IMR-90 (cell line): ENCODE measurements at regions not wholly inside any gene's neighbourhood (a gene's known extent, or its start where the extent isn't known, plus 50 kb on each side); places are given as distances from the start of the nearest gene placed in this dataset.
A peak's percentile ranks its signal among the peaks of the same experiment; 100 is the strongest.

Experiments used
- ATAC-seq: fragments of 200-7000 bp; cut with Tn5 transposase; 2 replicates; pipeline ENCODE4 v1.9.1; 2020; ENCODE audit warnings: low read depth, mild to moderate bottlenecking, moderate library complexity
- BruUV-seq: library from RNA; stranded (reverse); fragments of 400-500 nt; replicated peaks from 2 replicates; lab custom pipeline; 2021; lab: Mats Ljungman, UMichigan
- CTCF ChIA-PET: fragments of 300-600 bp; formaldehyde crosslinking; extraction: SDS; loops from one replicate; lab custom pipeline; 2021; ENCODE audit warnings: antibody characterized with exemption; lab: Yijun Ruan, JAX
- POLR2A ChIA-PET: fragments of 300-600 bp; sonication (Branson Sonifier 250); formaldehyde crosslinking; loops from one replicate; lab custom pipeline; 2022; ENCODE audit warnings: antibody characterized with exemption; ENCODE audit not compliant: unreplicated experiment; lab: Charles Lee
- DNase-seq: peaks from one replicate; pipeline ENCODE4 v3.0.0; 2013
- H2AFZ ChIP-seq: replicated peaks from 2 replicates; pipeline ENCODE3; 2013; ENCODE audit warnings: low read length, mild to moderate bottlenecking; ENCODE audit not compliant: poor library complexity
- H2AK5ac ChIP-seq: 2 replicates; pipeline ENCODE4 v1.6.1; 2013; ENCODE audit warnings: low read depth, low read length, inconsistent platforms
- H2AK9ac ChIP-seq: replicated peaks from 2 replicates; pipeline ENCODE3; 2013; ENCODE audit warnings: mild to moderate bottlenecking, low read depth, low read length, moderate library complexity; ENCODE audit not compliant: poor library complexity
- H2BK120ac ChIP-seq: 2 replicates; pipeline ENCODE4 v1.6.1; 2013; ENCODE audit warnings: low read depth, low read length, inconsistent platforms
- H2BK15ac ChIP-seq: 3 replicates; pipeline ENCODE4 v1.6.1; 2013; ENCODE audit warnings: low read depth, low read length, inconsistent platforms
- H2BK20ac ChIP-seq: 2 replicates; pipeline ENCODE4 v1.6.1; 2013; ENCODE audit warnings: low read depth, mild to moderate bottlenecking, inconsistent platforms, low read length, moderate library complexity
- H2BK5ac ChIP-seq: 2 replicates; pipeline ENCODE4 v1.6.1; 2013; ENCODE audit warnings: mild to moderate bottlenecking, low read depth, low read length, inconsistent platforms; ENCODE audit not compliant: poor library complexity, severe bottlenecking
- H3K14ac ChIP-seq: replicated peaks from 2 replicates; pipeline ENCODE4 v1.6.1; 2013; ENCODE audit warnings: low read depth, low read length, inconsistent platforms
- H3K18ac ChIP-seq: 2 replicates; pipeline ENCODE4 v1.6.1; 2013; ENCODE audit warnings: low read depth, low read length, control low read depth
- H3K23ac ChIP-seq: 2 replicates; pipeline ENCODE4 v1.6.1; 2013; ENCODE audit warnings: low read depth, low read length, inconsistent platforms
- H3K27ac ChIP-seq: 2 replicates; pipeline ENCODE4 v1.5.1; 2013; ENCODE audit warnings: mild to moderate bottlenecking, control low read depth, low read length; ENCODE audit not compliant: insufficient read depth
- H3K27me3 ChIP-seq: 2 replicates; pipeline ENCODE4 v1.6.1; 2013; ENCODE audit warnings: low read length; ENCODE audit not compliant: control insufficient read depth, insufficient read depth
- H3K36me3 ChIP-seq: 2 replicates; pipeline ENCODE4 v1.6.1; 2013; ENCODE audit warnings: low read length, mixed read lengths; ENCODE audit not compliant: control insufficient read depth, insufficient read depth
- H3K4ac ChIP-seq: 2 replicates; pipeline ENCODE4 v1.6.1; 2013; ENCODE audit warnings: low read depth, low read length, inconsistent platforms
- H3K4me1 ChIP-seq: 2 replicates; pipeline ENCODE4 v1.6.1; 2013; ENCODE audit warnings: low read length, mixed read lengths; ENCODE audit not compliant: control insufficient read depth, insufficient read depth
- H3K4me2 ChIP-seq: 2 replicates; pipeline ENCODE4 v1.6.1; 2013; ENCODE audit warnings: low read depth, mild to moderate bottlenecking, control low read depth, low read length, moderate library complexity
- H3K4me3 ChIP-seq: 2 replicates; pipeline ENCODE4 v1.5.1; 2013; ENCODE audit warnings: low read depth, mild to moderate bottlenecking, control low read depth, low read length, moderate library complexity; ENCODE audit not compliant: insufficient read depth
- H3K56ac ChIP-seq: 2 replicates; pipeline ENCODE4 v1.6.1; 2013; ENCODE audit warnings: low read length, inconsistent platforms; ENCODE audit not compliant: insufficient read depth; ENCODE audit errors: extremely low read depth
- H3K79me1 ChIP-seq, 2 experiments: 2 replicates each; pipeline ENCODE4 v1.6.1; 2013; ENCODE audit warnings: low read length in 2 of 2, inconsistent platforms in 1 of 2, low read depth in 1 of 2
- H3K9ac ChIP-seq: 2 replicates; pipeline ENCODE4 v1.6.1; 2013; ENCODE audit warnings: low read depth, low read length, control low read depth
- H3K9me1 ChIP-seq: 2 replicates; pipeline ENCODE4 v1.6.1; 2013; ENCODE audit warnings: low read length, inconsistent platforms; ENCODE audit not compliant: insufficient read depth
- H3K9me3 ChIP-seq: 2 replicates; pipeline ENCODE4 v1.6.1; 2013; ENCODE audit warnings: low read length; ENCODE audit not compliant: control insufficient read depth, insufficient read depth
- H4K20me1 ChIP-seq: 2 replicates; pipeline ENCODE4 v1.6.1; 2013; ENCODE audit warnings: low read length, inconsistent platforms; ENCODE audit not compliant: insufficient read depth
- H4K5ac ChIP-seq: 2 replicates; pipeline ENCODE4 v1.6.1; 2013; ENCODE audit warnings: mild to moderate bottlenecking, low read depth, low read length, control low read depth
- H4K8ac ChIP-seq, 2 experiments: 2 replicates each; pipeline ENCODE4 v1.6.1; 2013; ENCODE audit warnings: low read depth in 2 of 2, low read length in 2 of 2, control low read depth in 1 of 2, inconsistent platforms in 1 of 2
- H4K91ac ChIP-seq: 2 replicates; pipeline ENCODE4 v1.6.1; 2013; ENCODE audit warnings: low read depth, low read length, inconsistent platforms; ENCODE audit not compliant: insufficient read depth
- CEBPB ChIP-seq: IDR thresholded peaks from 2 replicates; pipeline ENCODE4 v1.6.1; 2012; ENCODE audit warnings: low read depth, low read length, improper control_type of control experiment
- CHD1 ChIP-seq: IDR thresholded peaks from 2 replicates; pipeline ENCODE4 v1.6.1; 2012; ENCODE audit warnings: low read depth, low read length, improper control_type of control experiment
- FOS ChIP-seq: fragments of 150-350 bp; IDR thresholded peaks from 2 replicates; pipeline ENCODE4 v1.6.1; 2016; ENCODE audit warnings: low read depth, low read length
- MAFK ChIP-seq: IDR thresholded peaks from 2 replicates; pipeline ENCODE4 v1.6.1; 2012; ENCODE audit warnings: low read depth, low read length, improper control_type of control experiment
- MAZ ChIP-seq: IDR thresholded peaks from 2 replicates; pipeline ENCODE4 v1.6.1; 2012; ENCODE audit warnings: low read depth, mild to moderate bottlenecking, low read length, improper control_type of control experiment, moderate library complexity, borderline replicate concordance
- MXI1 ChIP-seq: IDR thresholded peaks from 2 replicates; pipeline ENCODE4 v1.6.1; 2012; ENCODE audit warnings: low read depth, mild to moderate bottlenecking, low read length, moderate library complexity, borderline replicate concordance
- NFE2L2 ChIP-seq: fragments of 150-350 bp; IDR thresholded peaks from 2 replicates; pipeline ENCODE4 v1.6.1; 2016; ENCODE audit warnings: low read depth, mild to moderate bottlenecking, low read length
- POLR2A ChIP-seq: IDR thresholded peaks from 2 replicates; pipeline ENCODE4 v1.6.1; 2012; ENCODE audit warnings: mild to moderate bottlenecking, low read depth, low read length
- RAD21 ChIP-seq: IDR thresholded peaks from 2 replicates; pipeline ENCODE4 v1.6.1; 2012; ENCODE audit warnings: low read length, improper control_type of control experiment
- RCOR1 ChIP-seq: IDR thresholded peaks from 2 replicates; pipeline ENCODE4 v1.6.1; 2012; ENCODE audit warnings: mild to moderate bottlenecking, low read length, improper control_type of control experiment; ENCODE audit not compliant: insufficient replicate concordance
- RFX5 ChIP-seq: IDR thresholded peaks from 2 replicates; pipeline ENCODE4 v1.8.0; 2012; ENCODE audit warnings: low read depth, mild to moderate bottlenecking, low read length, moderate library complexity
- SMC3 ChIP-seq: fragments of 150-350 bp; IDR thresholded peaks from 2 replicates; pipeline ENCODE4 v1.6.1; 2016; ENCODE audit warnings: low read depth, mild to moderate bottlenecking, antibody characterized with exemption, low read length, moderate library complexity
- WGBS, 2 experiments: methylation state at CpG; one replicate each; pipeline versions ENCODE4 v1.1.5 to v1.1.7; 2013; ENCODE audit warnings: missing lambda C conversion rate in 2 of 2; ENCODE audit not compliant: insufficient read length in 1 of 2; ENCODE audit errors: extremely low coverage in 2 of 2; 5-methylcytosine and 5-hydroxymethylcytosine counted together
- dilution Hi-C: fragments of 300-500 bp; cut with HindIII; formaldehyde crosslinking; loops from one replicate; pipeline ENCODE4 v1.14.3; 2018; ENCODE audit warnings: low sequenced_read_pairs; ENCODE audit not compliant: unreplicated experiment
- in situ Hi-C: fragments of 300-500 bp; cut with MboI; formaldehyde crosslinking; loops from 3 replicates; pipeline ENCODE4 v1.14.3; 2019; ENCODE audit warnings: low sequenced_read_pairs, inconsistent platforms, mixed read lengths
- intact Hi-C: fragments of 100-400 bp; cut with micrococcal nuclease; formaldehyde crosslinking; loops from 2 replicates; pipeline ENCODE4 v1.10.0; 2022
- TF ChIP-seq, protein P1 (sequence below): fragments of 150-350 bp; IDR thresholded peaks from 2 replicates; pipeline ENCODE4 v1.6.1; 2016; ENCODE audit warnings: low read depth, mild to moderate bottlenecking, low read length, moderate library complexity, borderline replicate concordance
- TF ChIP-seq, protein P2 (sequence below): fragments of 150-350 bp; IDR thresholded peaks from 2 replicates; pipeline ENCODE4 v1.6.1; 2017; ENCODE audit warnings: mild to moderate bottlenecking, antibody characterized with exemption, low read length, low read depth

DNA sequence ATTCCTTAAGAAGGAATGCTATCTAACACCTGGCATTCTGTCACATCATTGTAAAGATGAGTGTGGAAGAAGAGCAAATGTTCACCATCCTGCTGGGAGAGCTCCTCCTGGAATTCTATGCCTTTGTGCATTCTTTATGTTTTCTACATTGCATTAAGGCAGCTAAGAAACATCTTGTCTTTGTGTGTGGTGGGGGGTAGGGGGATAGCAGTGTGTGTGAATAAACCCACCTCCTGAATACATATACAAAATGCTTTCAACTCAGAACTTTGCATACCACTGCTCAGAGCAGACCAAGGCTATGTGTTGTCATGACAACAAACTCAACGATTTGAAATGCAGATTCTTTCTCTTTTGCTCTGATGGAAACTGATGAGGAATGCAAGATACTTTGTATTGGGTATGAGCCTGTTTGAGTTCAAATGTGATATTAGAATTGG is 193.6 kb upstream of the KAZN start:
- Histone ChIP-seq H2BK20ac (no peak overlapping the region), H3K27me3 (no peaks in the 10 kb centered on the region), H3K9ac (no peak overlapping the region), H2BK15ac (no peak overlapping the region), H3K18ac (no peak overlapping the region), H3K14ac (no peak overlapping the region), H3K79me1 (no peaks in the 10 kb centered on the region), H3K4me2 (no peak overlapping the region), H4K91ac (no peak overlapping the region), H3K9me1 (no peaks in the 10 kb centered on the region), H3K23ac (no peak overlapping the region), H2AK5ac (no peak overlapping the region), H2BK5ac (no peak overlapping the region), H3K4ac (no peak overlapping the region), H3K56ac (no peak overlapping the region), H4K8ac (no peak overlapping the region), H3K4me3 (no peak overlapping the region), H3K9me3 (no peaks in the 10 kb centered on the region), H3K27ac (no peak overlapping the region), H3K4me1 (no peaks in the 10 kb centered on the region), H3K36me3 (no peaks in the 10 kb centered on the region), H2BK120ac (no peak overlapping the region), H4K5ac (no peak overlapping the region), H2AFZ (no peak overlapping the region), H4K20me1 (no peaks in the 10 kb centered on the region), H2AK9ac (no peak overlapping the region)
- in situ Hi-C loops = no loop called here
- ATAC-seq = peak; percentile 66
- intact Hi-C loops = no loop called here
- dilution Hi-C loops = no loop called here
- no TSS peak for BruUV-seq
- POLR2A ChIA-PET = no interaction called here
- DNase-seq = peak; percentile 6
- CTCF ChIA-PET = no interaction called here
- no CpG with 5 or more reads among the region's 1 CpG for WGBS, 2 experiments
- TF ChIP-seq RCOR1 = no peak
- TF ChIP-seq MAFK = no peak
- TF ChIP-seq RAD21 = no peak
- TF ChIP-seq POLR2A = no peak
- TF ChIP-seq CHD1 = no peak
- no peak for TF ChIP-seq SMC3
- TF ChIP-seq FOS = no peak
- no peak for TF ChIP-seq RFX5
- TF ChIP-seq, protein P1, sequence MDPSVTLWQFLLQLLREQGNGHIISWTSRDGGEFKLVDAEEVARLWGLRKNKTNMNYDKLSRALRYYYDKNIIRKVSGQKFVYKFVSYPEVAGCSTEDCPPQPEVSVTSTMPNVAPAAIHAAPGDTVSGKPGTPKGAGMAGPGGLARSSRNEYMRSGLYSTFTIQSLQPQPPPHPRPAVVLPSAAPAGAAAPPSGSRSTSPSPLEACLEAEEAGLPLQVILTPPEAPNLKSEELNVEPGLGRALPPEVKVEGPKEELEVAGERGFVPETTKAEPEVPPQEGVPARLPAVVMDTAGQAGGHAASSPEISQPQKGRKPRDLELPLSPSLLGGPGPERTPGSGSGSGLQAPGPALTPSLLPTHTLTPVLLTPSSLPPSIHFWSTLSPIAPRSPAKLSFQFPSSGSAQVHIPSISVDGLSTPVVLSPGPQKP = no peak
- TF ChIP-seq MAZ = no peak
- TF ChIP-seq MXI1 = no peak
- no peak for TF ChIP-seq CEBPB
- TF ChIP-seq NFE2L2 = no peak
- TF ChIP-seq, protein P2, sequence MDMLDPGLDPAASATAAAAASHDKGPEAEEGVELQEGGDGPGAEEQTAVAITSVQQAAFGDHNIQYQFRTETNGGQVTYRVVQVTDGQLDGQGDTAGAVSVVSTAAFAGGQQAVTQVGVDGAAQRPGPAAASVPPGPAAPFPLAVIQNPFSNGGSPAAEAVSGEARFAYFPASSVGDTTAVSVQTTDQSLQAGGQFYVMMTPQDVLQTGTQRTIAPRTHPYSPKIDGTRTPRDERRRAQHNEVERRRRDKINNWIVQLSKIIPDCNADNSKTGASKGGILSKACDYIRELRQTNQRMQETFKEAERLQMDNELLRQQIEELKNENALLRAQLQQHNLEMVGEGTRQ = no peak
